ENCODE measurements at regions not wholly inside any gene's neighbourhood (a gene's known extent, or its start where the extent isn't known, plus 50 kb on each side); places are given as distances from the start of the nearest gene placed in this dataset.

DNA sequence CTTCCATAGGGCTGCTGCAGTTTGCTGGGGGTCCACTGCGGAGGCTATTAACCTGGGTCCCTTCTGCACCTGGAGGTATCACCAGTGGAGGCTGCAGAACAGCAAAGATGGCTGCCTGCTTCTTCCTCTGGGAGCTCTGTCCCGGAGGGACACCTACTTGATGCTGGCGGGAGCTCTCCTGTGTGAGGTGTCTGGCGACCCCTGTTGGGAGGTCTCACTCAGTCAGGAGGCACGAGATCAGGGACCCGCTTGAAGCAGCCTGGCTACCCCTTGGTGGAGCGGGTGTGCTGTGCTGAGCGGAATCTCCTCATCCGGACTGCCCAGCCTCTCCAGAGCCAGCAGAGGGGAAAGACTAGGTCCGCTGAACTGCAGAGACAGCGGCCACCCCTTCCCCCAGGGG, 56.0 kb upstream of the CTXND1 start:
- no peak for DNase-seq (ENCODE audit: low read depth in 3 of 3, low spot score in 2 of 3)

DNA sequence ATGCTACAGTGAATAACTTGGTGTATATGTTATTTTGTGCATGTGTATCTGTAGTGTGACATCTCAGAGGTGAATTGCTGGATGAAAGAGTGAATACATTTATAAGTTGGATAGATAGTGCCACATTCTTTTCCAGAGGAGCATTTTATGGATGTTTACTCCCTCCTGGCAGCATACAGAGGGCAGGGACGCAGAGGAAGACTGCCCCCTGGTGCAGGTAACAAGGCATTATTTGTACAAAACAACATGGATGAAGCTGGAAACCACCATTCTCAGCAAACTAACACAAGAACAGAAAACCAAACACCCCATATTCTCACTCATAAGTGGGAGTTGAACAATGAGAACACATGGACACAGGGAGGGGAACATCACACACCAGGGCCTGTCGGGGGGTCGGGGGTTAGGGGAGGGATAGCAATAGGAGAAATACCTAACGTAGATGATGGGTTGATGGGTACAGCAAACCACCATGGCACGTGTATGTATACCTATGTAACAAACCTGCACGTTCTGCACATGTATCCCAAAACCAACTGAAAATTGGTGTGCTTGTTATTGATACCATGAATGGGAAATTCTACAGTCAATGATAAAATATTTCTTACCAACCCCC, 57.9 kb upstream of the CTXND1 start:
- no peak for DNase-seq (ENCODE audit: low read depth in 3 of 3, low spot score in 2 of 3)

DNA sequence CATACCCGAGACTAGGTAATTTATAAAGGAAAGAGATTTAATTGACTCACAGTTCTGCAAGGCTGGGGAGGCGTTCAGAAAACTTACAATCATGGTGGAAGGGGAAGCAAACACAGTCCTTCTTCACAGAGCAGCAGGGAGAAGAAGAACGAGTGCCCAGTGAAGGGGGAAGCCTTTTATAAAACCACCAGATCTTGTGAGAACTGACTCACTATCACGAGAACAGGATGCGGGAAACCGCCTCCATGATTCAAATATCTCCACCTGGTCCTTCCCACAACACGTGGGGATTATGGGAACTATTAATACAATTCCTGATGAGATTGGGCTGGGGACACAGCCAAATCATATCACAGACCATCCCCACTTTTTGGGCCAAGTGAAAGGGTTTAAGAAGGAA, 58.8 kb upstream of the CTXND1 start:
- DNase-seq (ENCODE audit: low read depth in 3 of 3, low spot score in 2 of 3): no peak

DNA sequence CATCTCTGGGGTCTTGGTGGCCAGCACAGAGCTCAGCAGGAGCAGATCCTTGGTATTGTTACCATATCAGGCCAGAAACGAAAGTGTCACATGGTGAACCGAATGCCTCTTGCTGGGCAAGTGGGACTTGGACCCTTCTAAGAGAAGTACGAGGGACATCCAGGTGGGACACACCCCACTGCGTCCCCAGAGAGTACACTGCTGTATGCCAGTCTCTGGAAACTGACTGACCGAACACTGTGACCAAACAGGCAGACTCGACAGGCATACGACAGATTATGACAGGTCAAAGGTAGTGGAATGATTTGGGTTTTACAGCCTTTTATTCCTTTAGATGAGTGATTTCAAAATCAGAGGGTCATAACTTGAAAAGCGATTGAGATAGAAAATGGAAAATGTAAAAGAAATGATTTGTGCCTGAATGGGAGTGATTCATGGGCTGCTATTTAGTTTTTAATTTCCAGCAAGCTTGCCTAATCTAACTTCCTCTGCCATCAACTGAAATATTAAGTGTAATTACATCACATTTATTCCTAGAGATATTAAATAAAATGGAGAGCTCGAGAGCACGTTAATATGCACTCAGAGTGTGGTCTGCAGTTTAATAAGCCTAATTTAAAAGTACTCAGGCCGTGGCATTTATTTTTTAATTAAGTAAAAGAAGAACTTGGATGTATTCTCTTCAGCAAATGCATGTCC, 63.4 kb upstream of the CTXND1 start:
- no peak for DNase-seq (ENCODE audit: low read depth in 3 of 3, low spot score in 2 of 3)

DNA sequence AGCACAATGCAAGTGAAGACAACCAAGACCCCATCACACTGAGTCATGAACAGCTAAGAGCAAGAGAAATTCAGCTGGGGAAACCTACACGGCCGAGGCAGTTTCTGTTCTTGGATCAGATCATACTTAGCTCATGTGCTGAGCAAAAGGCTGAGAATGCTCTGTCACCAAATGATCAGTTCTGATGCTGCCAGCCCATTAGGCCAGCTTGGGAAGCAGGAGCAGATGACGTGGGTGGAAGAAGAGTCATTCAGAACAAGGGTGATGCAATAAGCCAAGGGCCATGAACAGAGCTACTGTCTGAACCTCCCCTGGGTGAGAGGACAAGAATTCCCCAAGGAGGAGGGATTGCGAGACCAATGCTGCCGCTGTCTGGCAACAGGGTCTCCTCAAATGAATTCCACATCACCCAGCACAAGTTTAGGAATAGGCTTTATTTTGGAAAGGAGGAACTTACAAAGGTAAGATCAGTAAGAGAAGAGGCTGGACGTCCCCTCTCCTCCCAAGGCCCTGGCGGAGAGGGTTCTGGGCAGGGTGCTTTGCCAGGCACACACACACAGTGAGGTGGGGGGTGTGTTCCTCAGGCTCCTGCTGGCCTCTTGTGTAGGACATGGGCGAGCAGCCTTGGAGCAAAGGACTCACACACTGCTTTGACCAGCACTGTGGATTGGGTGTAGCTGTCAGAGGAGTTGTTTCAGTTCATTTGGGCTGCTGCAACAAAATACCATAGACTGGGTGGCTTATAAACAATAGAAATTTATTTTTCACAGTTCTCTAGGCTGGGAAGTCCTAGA, 65.6 kb upstream of the CTXND1 start:
- DNase-seq (ENCODE audit: low read depth in 3 of 3, low spot score in 2 of 3): no peak

DNA sequence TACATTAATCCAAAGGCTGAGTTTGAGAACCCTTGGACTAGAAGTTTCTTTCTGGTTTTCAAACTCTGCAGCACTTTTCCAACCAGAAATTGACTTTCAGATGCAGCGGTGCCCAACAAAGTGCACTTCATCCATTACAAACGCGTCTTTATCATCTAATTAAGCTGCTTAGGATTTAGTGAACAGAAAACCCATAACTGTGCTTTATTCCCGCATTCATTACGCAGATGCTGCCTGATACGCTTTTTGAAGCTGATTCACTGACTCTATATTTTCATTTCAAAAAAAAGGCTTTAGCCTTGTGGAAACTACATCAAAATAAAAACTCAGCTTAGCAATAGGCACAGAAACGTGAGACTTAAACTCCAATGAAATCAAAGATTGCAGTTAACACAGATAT, 69.8 kb upstream of the CTXND1 start:
- no peak for DNase-seq (ENCODE audit: low read depth in 3 of 3, low spot score in 2 of 3)

DNA sequence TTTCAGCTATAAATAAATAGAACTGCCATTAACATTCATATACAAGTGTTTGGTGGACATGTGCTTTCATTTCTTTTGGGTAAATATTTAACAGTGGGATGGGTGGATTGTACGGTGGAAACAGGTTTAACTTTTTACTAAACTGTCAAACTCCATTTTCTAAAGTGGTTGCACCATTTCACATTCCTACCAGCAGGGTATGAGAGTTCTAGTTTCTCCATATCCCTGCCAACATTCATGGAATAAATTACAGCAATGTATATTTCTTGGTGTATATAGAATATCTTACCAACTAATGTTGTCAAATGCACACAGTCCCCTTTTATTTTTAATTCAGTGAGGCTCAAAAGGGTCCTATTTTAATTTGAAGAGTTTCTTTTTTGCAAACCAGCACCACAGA, 71.3 kb upstream of the CTXND1 start:
- no peak for DNase-seq (ENCODE audit: low read depth in 3 of 3, low spot score in 2 of 3)

DNA sequence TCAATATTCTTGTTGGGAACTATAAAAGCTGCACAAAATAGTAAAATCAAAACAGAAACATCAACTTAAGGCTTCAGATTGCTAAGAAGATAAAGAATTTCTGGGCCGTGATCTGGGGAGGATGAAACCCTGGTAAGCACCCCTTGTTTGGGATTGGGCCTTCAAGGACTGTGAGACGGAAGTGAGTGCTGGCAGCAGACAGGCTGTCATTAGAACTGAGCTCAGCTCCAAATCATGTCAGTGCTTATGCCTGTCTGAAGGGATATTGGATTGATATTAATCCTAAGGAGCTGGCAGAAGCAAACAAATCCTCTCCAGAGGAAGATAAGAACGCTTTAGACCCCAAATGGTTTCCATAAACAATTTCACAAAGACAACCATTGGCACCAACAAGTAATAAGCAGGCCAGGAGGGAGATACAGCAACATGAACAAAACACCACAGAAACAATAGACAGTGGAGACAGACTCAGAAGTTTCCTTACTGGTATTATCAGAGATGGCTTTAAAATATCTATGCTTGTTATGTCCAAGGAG, 72.6 kb upstream of the CTXND1 start:
- no peak for DNase-seq (ENCODE audit: low read depth in 3 of 3, low spot score in 2 of 3)

DNA sequence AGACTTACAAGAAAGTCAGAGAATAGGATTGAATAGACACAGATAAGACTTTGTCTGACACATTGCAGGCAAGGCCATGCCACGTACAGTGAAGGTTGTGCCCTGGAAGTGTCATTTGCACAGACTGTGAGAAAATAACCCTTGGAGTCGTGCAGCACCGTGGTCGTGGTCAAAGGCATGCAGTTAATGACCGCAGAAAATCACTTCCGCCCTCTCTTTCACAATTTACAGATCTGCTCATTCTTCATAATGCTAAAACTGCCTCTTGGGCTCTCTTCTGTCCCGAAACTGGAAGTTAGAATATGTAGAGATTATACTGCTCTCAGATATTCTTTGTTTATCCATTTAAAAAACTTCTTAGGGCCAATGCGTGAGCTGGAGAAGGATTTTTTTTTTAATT, 73.2 kb upstream of the CTXND1 start:
- DNase-seq (ENCODE audit: low read depth in 3 of 3, low spot score in 2 of 3): no peak

DNA sequence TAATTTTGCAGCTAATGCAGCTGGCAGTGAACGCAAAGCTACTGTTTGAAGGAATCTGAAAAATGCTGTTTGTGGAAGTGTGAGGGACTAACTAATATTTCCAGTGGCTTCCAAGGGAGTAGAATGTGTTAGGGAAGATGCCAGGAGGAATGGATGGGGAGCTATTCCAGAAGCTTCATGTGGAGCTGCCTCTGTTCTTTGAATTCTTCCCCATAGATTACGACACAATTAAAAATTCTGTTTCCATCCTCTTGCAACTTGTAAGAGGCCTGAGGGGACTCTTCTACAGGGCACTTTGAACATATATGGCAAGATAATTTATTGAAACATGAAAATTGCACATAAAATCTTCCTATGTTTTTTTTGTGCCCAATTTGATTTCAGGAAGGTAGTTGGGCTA, 74.3 kb upstream of the CTXND1 start:
- no peak for DNase-seq (ENCODE audit: low read depth in 3 of 3, low spot score in 2 of 3)

DNA sequence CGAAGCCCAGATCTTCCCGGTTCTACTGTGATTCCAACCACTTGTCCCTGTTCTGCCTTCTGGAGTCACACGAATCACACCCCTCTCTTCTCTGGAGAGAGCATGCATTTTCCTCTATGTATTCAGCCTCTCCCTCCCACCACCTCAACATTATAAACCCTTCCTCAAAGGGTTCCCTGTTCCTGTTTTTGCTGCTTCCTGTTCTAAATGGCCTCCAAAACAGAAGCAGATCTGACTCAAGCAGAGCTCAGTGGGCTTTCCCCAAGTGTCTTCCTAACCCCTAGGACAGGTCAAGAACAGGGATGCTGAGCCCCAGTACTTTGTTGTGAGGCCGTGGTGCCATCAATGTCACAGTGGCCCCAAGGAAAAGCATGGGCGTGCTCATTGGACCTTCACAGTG, 75.7 kb upstream of the ARNT2 start:
- no peak for DNase-seq (ENCODE audit: low read depth in 3 of 3, low spot score in 2 of 3)

DNA sequence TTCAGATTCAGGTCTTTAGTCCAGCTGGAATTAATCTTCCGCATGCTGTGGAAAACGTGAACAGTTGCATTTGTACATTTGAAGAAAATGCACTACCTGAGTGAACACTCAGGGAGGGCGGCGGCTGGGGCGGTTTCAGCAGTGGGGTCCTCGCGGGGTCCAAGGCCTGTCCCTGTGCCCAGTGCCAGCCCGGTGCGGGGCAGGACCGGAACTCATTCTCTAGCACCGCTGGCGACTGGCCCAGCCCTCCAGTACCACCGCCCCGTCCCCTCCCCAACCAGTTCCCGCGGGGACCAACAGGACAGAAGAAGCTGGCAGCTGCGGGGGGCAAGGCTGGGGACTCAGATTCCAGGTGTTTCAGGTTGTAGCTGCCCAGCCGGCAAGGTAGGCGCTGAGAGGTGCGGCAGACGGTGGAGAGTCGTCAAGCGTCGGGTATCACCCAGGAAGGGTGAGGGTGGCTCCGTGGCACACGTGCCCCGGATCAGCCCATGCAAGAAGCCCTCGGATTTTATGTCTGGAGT, 72.2 kb upstream of the ARNT2 start:
- no peak for DNase-seq (ENCODE audit: low read depth in 3 of 3, low spot score in 2 of 3)

DNA sequence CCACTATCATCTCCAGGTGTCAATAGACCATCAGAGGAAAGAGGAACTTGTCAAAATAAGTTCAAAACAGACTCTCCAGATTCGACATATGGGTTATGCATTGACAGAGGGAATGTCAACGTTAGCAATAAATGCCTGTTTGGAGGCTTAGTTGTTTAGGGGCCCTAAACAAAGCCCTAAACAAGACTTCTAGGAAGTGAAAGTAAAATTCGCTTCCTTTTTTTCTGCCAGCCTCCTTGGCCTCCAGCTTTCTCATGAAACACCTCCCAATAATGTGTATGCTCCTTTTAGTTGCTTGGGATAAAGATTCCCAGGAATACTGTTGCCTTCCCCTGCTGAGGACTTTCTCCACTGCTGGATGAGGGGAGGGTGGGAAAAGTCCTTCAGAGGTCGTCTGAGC, 70.9 kb upstream of the ARNT2 start:
- no peak for DNase-seq (ENCODE audit: low read depth in 3 of 3, low spot score in 2 of 3)

DNA sequence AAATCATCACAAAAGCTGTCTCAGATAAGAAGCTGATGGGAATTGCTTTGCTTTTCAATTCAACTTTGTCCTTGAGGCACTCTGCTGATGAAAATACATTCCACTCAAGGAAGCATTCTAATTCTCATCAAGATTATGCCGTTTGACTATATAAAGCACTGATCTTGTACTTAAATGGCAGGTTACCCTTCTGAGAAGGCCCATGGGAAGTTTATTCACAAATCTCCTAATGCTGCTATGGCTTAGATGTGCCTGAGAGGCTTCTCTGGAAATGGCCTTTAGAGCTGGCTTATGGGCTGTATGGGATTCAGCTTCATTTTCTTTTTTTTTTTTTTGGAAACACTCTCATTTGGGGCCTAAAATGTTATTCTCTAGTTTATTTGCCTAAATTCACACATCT, 69.7 kb upstream of the ARNT2 start:
- DNase-seq (ENCODE audit: low read depth in 3 of 3, low spot score in 2 of 3): no peak

DNA sequence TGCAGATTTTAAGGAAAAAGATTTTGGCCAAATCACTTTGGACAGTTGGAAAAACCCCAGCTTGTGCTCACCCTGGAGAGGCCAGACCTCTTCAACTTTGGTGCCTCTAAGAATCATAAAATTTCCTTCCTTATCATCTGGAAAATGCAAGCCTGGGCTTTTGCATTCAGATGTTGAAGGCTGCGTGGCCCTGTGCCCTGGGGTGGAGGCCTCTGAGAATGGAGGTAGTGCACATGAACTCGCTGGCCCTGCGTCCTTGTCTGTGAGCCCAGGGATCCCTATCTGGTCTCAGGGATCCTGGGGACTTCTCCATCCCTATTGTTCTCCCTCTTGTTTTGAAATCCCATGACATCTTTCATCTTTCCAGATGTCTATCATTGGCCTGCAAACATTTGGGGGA, 64.6 kb upstream of the ARNT2 start:
- no peak for DNase-seq (ENCODE audit: low read depth in 3 of 3, low spot score in 2 of 3)

DNA sequence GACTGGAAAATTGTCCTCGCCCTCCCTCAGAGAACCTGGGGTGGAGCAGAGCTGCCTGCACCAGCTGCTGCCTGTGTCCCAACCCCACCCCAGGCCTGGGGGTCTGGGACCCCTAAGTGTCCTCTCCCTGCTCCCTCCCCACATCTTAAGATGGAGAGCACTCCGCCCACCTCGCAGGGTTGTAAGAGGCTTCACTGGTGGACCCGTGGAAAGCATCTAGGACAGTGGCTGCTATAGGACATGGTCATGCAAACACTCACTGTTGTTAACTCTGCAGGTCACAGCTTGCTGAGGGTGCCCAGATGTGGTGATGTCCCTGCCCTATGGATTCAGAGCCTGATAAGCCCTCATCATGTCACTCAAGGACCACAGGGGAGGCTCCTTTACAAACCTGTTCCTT, 62.0 kb upstream of the ARNT2 start:
- no peak for DNase-seq (ENCODE audit: low read depth in 3 of 3, low spot score in 2 of 3)

DNA sequence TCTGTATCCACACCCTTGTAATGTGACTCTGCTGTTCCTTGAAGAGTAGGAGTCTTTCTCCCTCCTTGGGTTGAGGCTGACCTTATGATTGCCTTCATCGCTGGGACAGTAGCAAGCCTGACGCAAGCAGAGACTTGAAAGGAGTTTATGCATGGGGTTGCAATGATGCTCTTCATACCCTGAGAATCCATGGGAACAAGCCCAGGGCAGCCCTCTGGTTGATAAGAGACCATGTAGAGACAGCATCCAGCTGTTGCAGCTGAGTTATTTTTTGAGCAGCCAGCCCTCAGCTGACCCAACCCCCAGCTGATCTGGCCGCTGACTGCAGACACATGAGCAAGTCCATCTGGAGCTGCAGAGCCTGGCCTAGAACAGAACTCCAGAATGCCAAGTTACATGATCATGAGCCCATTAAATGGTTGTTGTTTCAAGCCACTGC, 60.6 kb upstream of the ARNT2 start:
- peak; percentile 75 to 82 (median 80) for DNase-seq (ENCODE audit: low read depth in 3 of 3, low spot score in 2 of 3)

DNA sequence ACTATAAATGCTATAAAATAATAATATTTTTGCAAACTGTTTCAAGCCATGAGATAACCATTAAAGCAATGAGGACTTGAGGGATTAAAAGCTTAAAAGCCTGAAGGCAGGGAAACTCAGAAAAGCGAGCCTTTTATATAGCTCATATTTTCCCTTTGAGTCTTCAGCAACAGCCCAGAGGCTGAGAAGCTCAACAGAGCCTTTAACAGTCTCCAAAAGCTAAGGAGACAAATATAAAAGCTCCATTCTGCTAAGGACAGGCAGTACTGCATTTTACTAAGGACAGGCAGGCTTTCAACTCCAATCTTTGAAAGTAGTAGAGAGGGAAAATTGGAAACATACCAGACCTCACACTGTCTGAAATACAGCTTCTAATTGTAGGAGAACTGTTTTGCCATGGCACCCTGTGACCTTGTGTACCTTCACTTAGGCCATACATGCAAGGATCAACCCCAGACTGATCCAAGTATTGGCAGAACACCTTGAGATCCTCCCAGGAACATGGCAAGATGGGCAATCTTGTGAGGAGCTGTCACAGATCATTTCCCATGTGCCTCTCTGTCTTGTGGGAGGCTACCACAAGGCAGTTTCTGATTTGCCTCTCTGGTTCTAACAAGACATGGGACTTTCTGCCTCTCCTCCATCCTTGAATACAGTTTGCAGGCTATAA, 53.1 kb upstream of the ARNT2 start:
- no peak for DNase-seq (ENCODE audit: low read depth in 3 of 3, low spot score in 2 of 3)
